HepG2 (cell line): ENCODE measurements at regions not wholly inside any gene's neighbourhood (a gene's known extent, or its start where the extent isn't known, plus 50 kb on each side); places are given as distances from the start of the nearest gene placed in this dataset.

ENCODE experiments used
- ATAC-seq: fragments of 200-7000 bp; cut with Tn5 transposase; 3 replicates; pipeline ENCODE4 v1.9.1; 2020; ENCODE audit warnings: mild to moderate bottlenecking, moderate library complexity
- BruUV-seq: library from RNA; stranded (reverse); fragments of 400-500 nt; replicated peaks from 2 replicates; lab custom pipeline; 2021; lab: Mats Ljungman, UMichigan
- CTCF ChIA-PET: fragments of 300-600 bp; formaldehyde crosslinking; extraction: SDS; loops from one replicate; lab custom pipeline; 2021; ENCODE audit warnings: low total read pairs, inconsistent platforms, low intra/inter-chr PET ratio; lab: Yijun Ruan, JAX
- POLR2A ChIA-PET: fragments of 350-600 bp; sonication (Branson Sonifier 250); formaldehyde crosslinking; loops from one replicate; lab custom pipeline; 2020; ENCODE audit warnings: antibody characterized with exemption, inconsistent platforms; lab: Yijun Ruan, JAX
- DNase-seq: peaks from one replicate; pipeline ENCODE4 v3.0.0-alpha.2; 2015; ENCODE audit warnings: low spot score
- FAIRE-seq: peaks from 3 replicates; lab custom pipeline; 2011; peaks lifted over from hg19 to GRCh38; lab: Jason Lieb, UNC
- H2AFZ ChIP-seq: one replicate; pipeline ENCODE4 v1.6.1; 2011; ENCODE audit warnings: low read length, inconsistent platforms
- H3K27ac ChIP-seq: fragments of 300-600 bp; 3 replicates; pipeline ENCODE4 v1.8.0; 2011; ENCODE audit warnings: mixed run types, mild to moderate bottlenecking, mixed read lengths, low read length, inconsistent platforms; ENCODE audit not compliant: insufficient read depth; ENCODE audit errors: extremely low read length
- H3K27me3 ChIP-seq, 2 experiments: fragments of 200-600 bp in 1 of 2; 2 replicates in 1 of 2; 3 replicates in 1 of 2; pipeline versions ENCODE4 v1.6.0 to v1.8.0; 2011; ENCODE audit warnings: low read length in 2 of 2, mild to moderate bottlenecking in 2 of 2, moderate library complexity in 2 of 2, inconsistent platforms in 1 of 2; ENCODE audit not compliant: insufficient read depth in 2 of 2, control insufficient read depth in 1 of 2
- H3K36me3 ChIP-seq, 2 experiments: fragments of 200-600 bp in 1 of 2; replicated peaks in 1 of 2; 2 replicates in 1 of 2; 3 replicates in 1 of 2; pipeline versions ENCODE4 v1.5.1 to v1.8.0; 2011; ENCODE audit warnings: low read length in 2 of 2, inconsistent platforms in 1 of 2; ENCODE audit not compliant: insufficient read depth in 2 of 2, control insufficient read depth in 1 of 2
- H3K4me1 ChIP-seq: 2 replicates; pipeline ENCODE4 v1.5.1; 2012; ENCODE audit warnings: low read length, inconsistent platforms; ENCODE audit not compliant: insufficient read depth
- H3K4me2 ChIP-seq: 2 replicates; pipeline ENCODE4 v1.6.0; 2011; ENCODE audit warnings: low read depth, low read length, inconsistent platforms
- H3K4me3 ChIP-seq, 3 experiments: fragments of 200-600 bp in 1 of 3; sonication (generic), shearing (Covaris generic) in 1 of 3; replicated peaks in 1 of 3; 2 replicates each; pipeline ENCODE4 v1.5.1; 2011 to 2016; ENCODE audit warnings: low read length in 3 of 3, inconsistent platforms in 2 of 3, low read depth in 2 of 3, mild to moderate bottlenecking in 2 of 3, control low read depth in 1 of 3, mixed read lengths in 1 of 3; ENCODE audit not compliant: insufficient read depth in 1 of 3
- H3K79me2 ChIP-seq: one replicate; pipeline ENCODE4 v1.6.1; 2011; ENCODE audit warnings: low read length, inconsistent platforms; ENCODE audit not compliant: insufficient read depth
- H3K9ac ChIP-seq: 2 replicates; pipeline ENCODE4 v1.6.0; 2011; ENCODE audit warnings: mild to moderate bottlenecking, low read depth, low read length, inconsistent platforms; ENCODE audit not compliant: insufficient read depth
- H3K9me3 ChIP-seq: 2 replicates; pipeline ENCODE4 v1.5.1; 2012; ENCODE audit warnings: mild to moderate bottlenecking, low read length
- H4K20me1 ChIP-seq: 2 replicates; pipeline ENCODE4 v1.6.0; 2011; ENCODE audit warnings: inconsistent platforms, mild to moderate bottlenecking, low read length, moderate library complexity; ENCODE audit not compliant: insufficient read depth
- ATF1 ChIP-seq: IDR thresholded peaks from 2 replicates; pipeline ENCODE4 v1.6.1; 2016; ENCODE audit warnings: mild to moderate bottlenecking, control low read depth
- CBX5 ChIP-seq: sonication (generic); formaldehyde crosslinking; IDR thresholded peaks from 2 replicates; pipeline ENCODE4 v1.4.0; 2020; ENCODE audit warnings: missing genetic modification reagents, borderline replicate concordance
- CHD4 ChIP-seq: fragments of 200-600 bp; sonication (generic); IDR thresholded peaks from 2 replicates; pipeline ENCODE4 v1.7.0; 2017; ENCODE audit warnings: mild to moderate bottlenecking, low read length, borderline replicate concordance
- FOXK1 ChIP-seq: sonication (generic); formaldehyde crosslinking; IDR thresholded peaks from 2 replicates; pipeline ENCODE4 v1.4.0; 2020; ENCODE audit warnings: low read depth, missing genetic modification reagents, borderline replicate concordance
- KAT7 ChIP-seq: IDR thresholded peaks from 2 replicates; pipeline ENCODE4 v1.6.1; 2018; ENCODE audit warnings: borderline replicate concordance, missing compliant biosample characterization
- MYNN ChIP-seq: sonication (generic); formaldehyde crosslinking; IDR thresholded peaks from 2 replicates; pipeline ENCODE4 v1.4.0; 2020; ENCODE audit warnings: mild to moderate bottlenecking, low read depth, missing genetic modification reagents
- NFKB2 ChIP-seq: sonication (generic); formaldehyde crosslinking; IDR thresholded peaks from 2 replicates; pipeline ENCODE4 v1.4.0; 2020; ENCODE audit warnings: missing genetic modification reagents, borderline replicate concordance
- PAXIP1 ChIP-seq: sonication (generic); formaldehyde crosslinking; conservative IDR thresholded peaks from 2 replicates; pipeline ENCODE4 v1.4.0; 2020; ENCODE audit warnings: mild to moderate bottlenecking, missing genetic modification reagents, moderate library complexity
- PBX2 ChIP-seq: IDR thresholded peaks from 2 replicates; pipeline ENCODE4 v1.6.1; 2016; ENCODE audit warnings: control low read depth
- PCBP2 ChIP-seq: fragments of 200-400 bp; formaldehyde crosslinking; optimal IDR thresholded peaks from 2 replicates; pipeline ENCODE3; 2018; ENCODE audit warnings: low read length, low read depth; ENCODE audit not compliant: poor library complexity, severe bottlenecking
- RXRA ChIP-seq: sonication (generic); formaldehyde crosslinking; IDR thresholded peaks from 2 replicates; pipeline ENCODE4 v1.5.1; 2020; ENCODE audit warnings: missing genetic modification reagents
- SYNCRIP ChIP-seq: fragments of 200-400 bp; formaldehyde crosslinking; IDR thresholded peaks from 2 replicates; pipeline ENCODE4 v1.6.1; 2018; ENCODE audit warnings: mild to moderate bottlenecking, low read depth, low read length; ENCODE audit not compliant: insufficient read depth
- ZFP36L2 ChIP-seq: sonication (generic); formaldehyde crosslinking; IDR thresholded peaks from 2 replicates; pipeline ENCODE4 v1.4.0; 2020; ENCODE audit warnings: missing genetic modification reagents
- ZMYM3 ChIP-seq: sonication (generic); formaldehyde crosslinking; IDR thresholded peaks from 2 replicates; pipeline ENCODE4 v1.5.1; 2020; ENCODE audit warnings: mild to moderate bottlenecking, missing genetic modification reagents
- ZNF205 ChIP-seq: IDR thresholded peaks from 2 replicates; pipeline ENCODE4 v1.6.1; 2018; ENCODE audit warnings: missing biosample characterization, missing genetic modification reagents
- WGBS: methylation state at CpG from one replicate; pipeline ENCODE4 v1.1.6; 2017; ENCODE audit warnings: low lambda C conversion rate; 5-methylcytosine and 5-hydroxymethylcytosine counted together
- in situ Hi-C: cut with HindIII; loops from 2 replicates; pipeline ENCODE4 v1.10.0; 2017; ENCODE audit warnings: low pct_unique_long_range_greater_than_20kb; ENCODE audit not compliant: extremely low pct_ligation_motif_present
- intact Hi-C: fragments of 100-400 bp; cut with micrococcal nuclease; formaldehyde crosslinking; loops from one replicate; pipeline ENCODE4 v1.10.0; 2022; ENCODE audit not compliant: unreplicated experiment

DNA sequence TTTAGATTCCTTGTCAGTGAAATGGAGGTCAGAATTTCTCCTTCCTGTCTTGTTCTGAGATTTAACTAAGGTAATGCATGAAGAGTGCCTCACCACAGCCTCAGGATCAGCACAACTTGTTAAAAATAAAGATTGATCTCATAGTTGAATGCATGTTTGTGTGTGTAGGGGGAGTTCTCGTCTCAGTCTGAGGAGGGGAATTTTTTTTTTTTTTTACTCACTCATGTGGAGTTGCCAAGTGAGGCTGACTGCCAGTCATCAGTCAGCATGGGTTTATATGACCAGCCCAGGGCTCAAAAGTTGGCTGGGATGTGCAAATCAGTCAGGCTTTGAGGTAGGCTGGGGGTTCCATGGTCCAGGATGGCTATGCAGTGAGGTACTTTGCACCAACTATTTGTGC lies 113.2 kb downstream of the FANCF start (continued):
- TF ChIP-seq PCBP2: no peak
- TF ChIP-seq FOXK1 (CRISPR knock-in tag): no peak
- TF ChIP-seq RXRA (CRISPR knock-in tag): no peak

GRCh38 chr11:22510741-22511140 lies 114.9 kb downstream of the FANCF start:
- Histone ChIP-seq H3K36me3 (no peaks in the 10 kb centered on the region), H3K27me3 (peaks cover 0 to 4% of the 10 kb centered on the region in 2 experiments; a peak in 1 of 5 replicates), H3K79me2 (no peaks in the 10 kb centered on the region), H3K9ac (no peak overlapping the region), H3K4me3 (no peak overlapping the region), H3K4me1 (no peaks in the 10 kb centered on the region), H4K20me1 (no peaks in the 10 kb centered on the region), H3K9me3 (no peaks in the 10 kb centered on the region), H3K4me2 (no peak overlapping the region), H3K27ac (no peak overlapping the region), H2AFZ (no peak overlapping the region)
- ChIA-PET POLR2A (no interaction called here), CTCF (no interaction called here)
- ATAC-seq: no peak
- no peak for FAIRE-seq
- TF ChIP-seq ZNF205 (no peak), ATF1 (CRISPR knock-in tag) (no peak), PAXIP1 (no peak), ZMYM3 (CRISPR knock-in tag) (no peak), ZFP36L2 (CRISPR knock-in tag) (no peak), CBX5 (CRISPR knock-in tag) (no peak), PBX2 (CRISPR knock-in tag) (no peak), MYNN (CRISPR knock-in tag) (no peak), SYNCRIP (no peak), CHD4 (no peak), NFKB2 (CRISPR knock-in tag) (no peak), KAT7 (CRISPR knock-in tag) (no peak)
- 3% methylated on average over 2 of the region's 2 CpGs for WGBS
- BruUV-seq: no TSS peak
- in situ Hi-C loops (no loop called here), intact Hi-C loops (no loop called here)
- DNase-seq: no peak
